ENCODE measurements at regions not wholly inside any gene's neighbourhood (a gene's known extent, or its start where the extent isn't known, plus 50 kb on each side); places are given as distances from the start of the nearest gene placed in this dataset.

DNA sequence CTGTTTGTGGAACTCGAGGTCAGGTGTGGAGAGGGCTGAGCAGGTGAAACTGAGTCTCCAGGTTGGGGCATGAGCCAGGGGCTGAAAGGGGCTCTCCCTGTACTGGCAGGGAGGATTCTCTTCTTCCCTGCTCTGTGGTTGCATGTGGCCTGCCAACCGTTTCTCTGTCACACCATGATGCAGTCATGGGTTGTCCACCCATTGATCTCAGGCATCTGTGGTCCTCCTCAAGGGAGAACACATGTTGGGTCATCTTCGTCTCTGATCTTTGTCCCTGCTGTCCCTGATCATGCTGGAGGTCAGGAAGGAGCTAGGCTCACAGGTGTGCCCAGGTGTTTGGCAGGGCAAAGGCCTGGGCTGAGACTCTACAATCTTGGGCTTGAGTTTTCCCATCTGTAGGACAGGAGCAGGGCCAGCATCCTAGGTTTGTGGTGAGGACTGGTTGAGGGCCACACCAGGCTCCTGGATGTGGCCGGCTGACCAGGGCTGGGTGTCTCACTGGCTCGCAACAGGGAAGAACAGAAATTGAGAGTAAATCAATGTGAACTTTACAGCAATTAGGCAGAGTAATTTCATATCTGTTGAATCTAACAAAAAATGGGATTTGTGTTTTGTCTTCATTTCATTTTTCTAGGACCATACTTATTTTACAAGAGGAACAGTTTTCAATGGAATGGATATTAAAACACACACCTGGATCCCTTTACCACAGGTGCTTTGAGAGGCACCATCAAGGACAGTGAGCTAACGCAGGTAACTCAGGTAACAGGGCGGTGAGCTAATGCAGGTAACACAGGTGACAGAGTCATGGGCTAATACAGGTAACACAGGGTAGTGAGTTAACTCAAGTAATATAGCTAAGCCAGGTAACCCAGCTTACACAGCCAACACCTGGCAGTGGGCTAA lies 58.5 kb upstream of the IGFBP3 start:
- Histone ChIP-seq H3K4me1 (peaks cover 7 to 18% of the 10 kb centered on the region in 2 donors), H3K4me3 (no peak overlapping the region), H3K36me3 (no peaks in the 10 kb centered on the region), H3K27me3 (no peaks in the 10 kb centered on the region), H3K9me3 (no peaks in the 10 kb centered on the region), H3K27ac (peak overlapping the region; percentile 84 to 90)
- DNase-seq (no peak), ATAC-seq (no peak)
- intact Hi-C loops (cut with DNase I) = no loop called here
- TF ChIP-seq, protein P1, sequence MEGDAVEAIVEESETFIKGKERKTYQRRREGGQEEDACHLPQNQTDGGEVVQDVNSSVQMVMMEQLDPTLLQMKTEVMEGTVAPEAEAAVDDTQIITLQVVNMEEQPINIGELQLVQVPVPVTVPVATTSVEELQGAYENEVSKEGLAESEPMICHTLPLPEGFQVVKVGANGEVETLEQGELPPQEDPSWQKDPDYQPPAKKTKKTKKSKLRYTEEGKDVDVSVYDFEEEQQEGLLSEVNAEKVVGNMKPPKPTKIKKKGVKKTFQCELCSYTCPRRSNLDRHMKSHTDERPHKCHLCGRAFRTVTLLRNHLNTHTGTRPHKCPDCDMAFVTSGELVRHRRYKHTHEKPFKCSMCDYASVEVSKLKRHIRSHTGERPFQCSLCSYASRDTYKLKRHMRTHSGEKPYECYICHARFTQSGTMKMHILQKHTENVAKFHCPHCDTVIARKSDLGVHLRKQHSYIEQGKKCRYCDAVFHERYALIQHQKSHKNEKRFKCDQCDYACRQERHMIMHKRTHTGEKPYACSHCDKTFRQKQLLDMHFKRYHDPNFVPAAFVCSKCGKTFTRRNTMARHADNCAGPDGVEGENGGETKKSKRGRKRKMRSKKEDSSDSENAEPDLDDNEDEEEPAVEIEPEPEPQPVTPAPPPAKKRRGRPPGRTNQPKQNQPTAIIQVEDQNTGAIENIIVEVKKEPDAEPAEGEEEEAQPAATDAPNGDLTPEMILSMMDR (IDR thresholded peaks at IDR 0.05) = no peak

DNA sequence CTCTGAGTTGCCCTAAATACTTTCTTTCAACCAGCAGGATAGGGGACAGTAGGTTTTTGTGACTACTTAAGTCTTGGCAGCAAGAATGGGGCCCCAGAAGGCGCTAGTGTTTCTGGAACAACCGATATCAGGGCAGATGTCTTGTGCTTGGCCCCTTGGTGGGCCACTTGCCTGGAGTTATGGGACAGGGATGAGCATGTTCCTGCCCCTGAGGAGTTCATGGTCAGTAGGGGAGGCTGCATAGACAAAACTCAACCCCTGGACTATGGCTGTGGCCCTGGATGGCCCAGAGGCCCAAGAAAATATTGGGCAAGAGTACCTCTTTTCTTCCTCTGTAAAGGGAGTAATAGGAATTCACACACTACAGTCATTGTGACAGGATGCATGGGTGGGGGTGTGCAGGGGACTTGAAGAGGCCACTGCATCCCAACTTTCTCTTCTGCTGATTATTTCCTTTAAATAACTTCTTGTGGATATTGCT lies 57.7 kb upstream of the IGFBP3 start:
- peak overlapping the region; percentile 84 to 90 for H3K27ac ChIP-seq
- peaks cover 7 to 21% of the 10 kb centered on the region in 2 donors for H3K4me1 ChIP-seq
- H3K36me3 ChIP-seq = no peaks in the 10 kb centered on the region
- ATAC-seq (peak; percentile 13), DNase-seq (no peak)
- intact Hi-C loops (cut with DNase I) = no loop called here
- TF ChIP-seq, protein P1 (IDR thresholded peaks at IDR 0.05) = no peak
- no peaks in the 10 kb centered on the region for H3K9me3 ChIP-seq
- H3K27me3 ChIP-seq = no peaks in the 10 kb centered on the region
- no peak overlapping the region for H3K4me3 ChIP-seq

DNA sequence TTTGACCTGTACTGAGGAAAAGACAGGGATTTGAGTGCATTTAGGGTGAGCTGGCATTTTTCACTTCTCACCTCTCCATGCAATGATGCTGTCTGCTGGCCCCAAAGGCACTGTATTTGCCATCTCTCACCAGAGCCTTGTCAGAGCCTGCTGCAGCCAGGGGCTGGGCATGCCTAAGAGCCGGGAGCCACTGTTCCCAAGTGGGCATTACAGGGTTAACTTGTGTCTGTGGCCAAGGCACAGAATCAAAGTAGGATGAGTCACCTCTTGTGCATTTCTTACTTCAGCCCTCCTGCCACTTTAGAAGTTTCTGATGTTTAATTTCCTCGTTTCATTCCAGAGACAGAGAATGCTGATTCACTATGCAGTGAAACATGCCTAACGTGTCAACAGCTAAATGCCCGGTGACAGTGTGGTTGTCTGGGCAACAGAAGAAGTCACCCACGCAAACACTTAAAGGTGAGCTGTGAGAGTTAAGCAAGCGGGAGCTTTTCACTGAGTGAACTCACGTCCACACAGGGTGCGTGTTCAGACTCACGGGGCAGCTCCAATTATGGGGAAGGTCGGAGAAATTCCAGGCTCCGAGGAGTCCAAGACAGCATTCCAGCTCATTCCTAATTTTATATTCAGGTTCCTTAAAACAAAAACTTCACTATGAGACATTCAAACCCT lies 57.1 kb upstream of the IGFBP3 start:
- TF ChIP-seq, protein P1 (IDR thresholded peaks at IDR 0.05) = no peak
- intact Hi-C loops (cut with DNase I) = no loop called here
- H3K27ac ChIP-seq = peak overlapping the region; percentile 84 to 90
- H3K27me3 ChIP-seq = no peaks in the 10 kb centered on the region
- peak in 2 of 4 donors; percentile 59 to 73 for DNase-seq
- H3K36me3 ChIP-seq = no peaks in the 10 kb centered on the region
- peaks cover 7 to 22% of the 10 kb centered on the region in 2 donors for H3K4me1 ChIP-seq
- H3K4me3 ChIP-seq = no peak overlapping the region
- ATAC-seq = peak; percentile 90
- no peaks in the 10 kb centered on the region for H3K9me3 ChIP-seq

DNA sequence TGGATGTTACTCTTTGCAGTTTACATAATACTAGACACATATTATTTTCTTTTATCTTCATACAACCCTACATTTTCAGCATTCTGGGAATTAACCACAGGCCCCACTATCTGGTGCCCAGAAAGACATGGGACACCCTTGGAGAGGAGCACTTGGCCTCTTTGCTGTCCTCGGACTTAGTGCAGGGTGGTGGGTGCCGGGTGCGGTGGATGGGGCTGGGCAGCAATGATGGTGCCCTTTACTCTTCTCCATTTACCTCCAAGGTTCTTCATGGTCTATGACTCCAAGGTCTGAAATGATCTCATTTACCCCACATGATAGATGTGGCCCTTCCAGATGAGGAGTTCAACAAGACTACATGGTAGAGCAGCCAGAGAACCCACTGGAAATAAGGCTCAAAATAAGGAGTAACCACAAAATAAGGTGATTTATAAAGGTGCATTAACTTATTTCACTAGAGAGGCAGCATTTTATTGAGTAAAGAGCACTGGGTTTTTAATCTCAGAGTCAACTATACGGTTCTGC lies 56.2 kb upstream of the IGFBP3 start:
- Histone ChIP-seq H3K4me1 (peaks cover 7 to 22% of the 10 kb centered on the region in 2 donors), H3K4me3 (no peak overlapping the region), H3K27me3 (no peaks in the 10 kb centered on the region), H3K27ac (peak overlapping the region in 1 of 2 donors; percentile 84), H3K36me3 (no peaks in the 10 kb centered on the region), H3K9me3 (no peaks in the 10 kb centered on the region)
- intact Hi-C loops (cut with DNase I) = no loop called here
- ATAC-seq (no peak), DNase-seq (no peak)
- TF ChIP-seq, protein P1 (IDR thresholded peaks at IDR 0.05) = no peak

DNA sequence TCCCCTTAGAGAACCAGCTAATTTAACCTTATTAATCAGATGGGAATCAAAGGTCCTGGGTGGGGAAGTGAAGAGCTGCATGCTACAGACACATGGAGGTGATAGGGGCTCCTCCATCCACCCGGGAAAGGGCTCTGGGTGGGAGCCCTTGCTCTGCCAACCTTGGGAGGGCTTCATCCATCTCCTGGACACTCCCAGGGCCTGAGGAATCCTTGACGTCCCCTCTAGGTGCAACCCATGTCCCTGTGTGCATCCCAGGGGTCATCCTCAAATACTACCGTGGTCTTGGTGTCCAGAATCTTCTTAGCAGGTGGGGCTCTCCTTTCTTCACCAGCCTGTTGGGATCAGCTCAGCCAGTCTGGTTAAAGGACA lies 55.4 kb upstream of the IGFBP3 start:
- no peak for ATAC-seq

More for the DNA sequence above, 55.4 kb upstream of the IGFBP3 start:
- Histone ChIP-seq H3K9me3 (no peaks in the 10 kb centered on the region), H3K27me3 (no peaks in the 10 kb centered on the region), H3K4me3 (no peak overlapping the region), H3K36me3 (no peaks in the 10 kb centered on the region), H3K27ac (no peak overlapping the region), H3K4me1 (peaks cover 7 to 22% of the 10 kb centered on the region in 2 donors)
- DNase-seq = no peak
- intact Hi-C loops (cut with DNase I) = no loop called here
- TF ChIP-seq, protein P1 (IDR thresholded peaks at IDR 0.05) = no peak

Data from left lung (tissue), 4 donors.